ENCODE measurements at regions not wholly inside any gene's neighbourhood (a gene's known extent, or its start where the extent isn't known, plus 50 kb on each side); places are given as distances from the start of the nearest gene placed in this dataset.

- POLR2A ChIA-PET, result no interaction called here
- in situ Hi-C loops (cut with HindIII; ENCODE audit: low pct_unique_long_range_greater_than_20kb, low sequenced_read_pairs) (no loop called here), intact Hi-C loops (cut with micrococcal nuclease; ENCODE audit: unreplicated experiment) (no loop called here)
- no peak for ATAC-seq
- no peaks in the 10 kb centered on the region for H3K27me3 ChIP-seq (ENCODE audit: control insufficient read depth, insufficient read depth, low read length)
- no peaks in the 10 kb centered on the region; the same call in 1 of the 2 replicates for H3K4me1 ChIP-seq (ENCODE audit: control insufficient read depth, insufficient read depth, low read length)
- no peak overlapping the region for H3K4me3 ChIP-seq (ENCODE audit: low read depth in 2 of 2, low read length in 2 of 2)
- CTCF ChIA-PET, result interaction anchor here (0.5 kb wide), 1 partner anchor 96 kb away, joined by 4 read pairs; no protein-coding TSS in a partner anchor
- BruUV-seq (replicated peaks), result no TSS peak
- no peak overlapping the region; the same call in 1 of the 2 replicates for H3K27ac ChIP-seq (ENCODE audit: low read length)
- H3K36me3 ChIP-seq (ENCODE audit: control insufficient read depth, insufficient read depth, low read length), result no peaks in the 10 kb centered on the region
- TF ChIP-seq POLR2AphosphoS5 (IDR thresholded peaks at IDR 0.05; ENCODE audit: low read depth, low read length), result no peak
- TF ChIP-seq SIN3A (IDR thresholded peaks at IDR 0.05; ENCODE audit: borderline replicate concordance, insufficient read depth, low read depth, low read length), result no peak
- TF ChIP-seq TCF7L2 (IDR thresholded peaks at IDR 0.05; ENCODE audit: low read depth, low read length), result no peak
- TF ChIP-seq REST (IDR thresholded peaks at IDR 0.05; ENCODE audit: insufficient read depth in 1 of 2, low read depth in 2 of 2, low read length in 1 of 2), result no peak
- no peak for TF ChIP-seq CTCF (IDR thresholded peaks at IDR 0.05)
- DNase-seq (ENCODE audit: low read depth, low spot score), result no peak
- H3K9me3 ChIP-seq (ENCODE audit: control insufficient read depth, insufficient read depth, low read depth, low read length), result no peaks in the 10 kb centered on the region
Measured at GRCh38 chr1:94644352-94644751, 102.8 kb upstream of the F3 start.

GRCh38 chr1:94643819-94644218 lies 102.3 kb upstream of the F3 start:
- H3K9me3 ChIP-seq (ENCODE audit: control insufficient read depth, insufficient read depth, low read depth, low read length), result no peaks in the 10 kb centered on the region
- DNase-seq (ENCODE audit: low read depth, low spot score) (no peak), ATAC-seq (no peak)
- no TSS peak for BruUV-seq (replicated peaks)
- H3K27me3 ChIP-seq (ENCODE audit: control insufficient read depth, insufficient read depth, low read length), result no peaks in the 10 kb centered on the region
- intact Hi-C loops (cut with micrococcal nuclease; ENCODE audit: unreplicated experiment) (no loop called here), in situ Hi-C loops (cut with HindIII; ENCODE audit: low pct_unique_long_range_greater_than_20kb, low sequenced_read_pairs) (no loop called here)
- no peak overlapping the region for H3K4me3 ChIP-seq (ENCODE audit: low read depth in 2 of 2, low read length in 2 of 2)
- CTCF ChIA-PET, result interaction anchor here (0.5 kb wide), 1 partner anchor 96 kb away, joined by 4 read pairs; no protein-coding TSS in a partner anchor
- TF ChIP-seq TCF7L2 (IDR thresholded peaks at IDR 0.05; ENCODE audit: low read depth, low read length) (no peak), CTCF (IDR thresholded peaks at IDR 0.05) (no peak)
- no peaks in the 10 kb centered on the region for H3K36me3 ChIP-seq (ENCODE audit: control insufficient read depth, insufficient read depth, low read length)
- no peak overlapping the region for H3K27ac ChIP-seq (ENCODE audit: low read length)
- POLR2A ChIA-PET, result no interaction called here
- no peaks in the 10 kb centered on the region; the same call in 1 of the 2 replicates for H3K4me1 ChIP-seq (ENCODE audit: control insufficient read depth, insufficient read depth, low read length)
